RCC 7860 (cell line): ENCODE measurements at regions not wholly inside any gene's neighbourhood (a gene's known extent, or its start where the extent isn't known, plus 50 kb on each side); places are given as distances from the start of the nearest gene placed in this dataset.

Experiments used
- DNase-seq: peaks from one replicate; pipeline ENCODE4 v3.0.0-alpha.2; 2015; ENCODE audit warnings: low spot score
- FAIRE-seq: peaks from 2 replicates; lab custom pipeline; 2012; peaks lifted over from hg19 to GRCh38; lab: Jason Lieb, UNC

DNA sequence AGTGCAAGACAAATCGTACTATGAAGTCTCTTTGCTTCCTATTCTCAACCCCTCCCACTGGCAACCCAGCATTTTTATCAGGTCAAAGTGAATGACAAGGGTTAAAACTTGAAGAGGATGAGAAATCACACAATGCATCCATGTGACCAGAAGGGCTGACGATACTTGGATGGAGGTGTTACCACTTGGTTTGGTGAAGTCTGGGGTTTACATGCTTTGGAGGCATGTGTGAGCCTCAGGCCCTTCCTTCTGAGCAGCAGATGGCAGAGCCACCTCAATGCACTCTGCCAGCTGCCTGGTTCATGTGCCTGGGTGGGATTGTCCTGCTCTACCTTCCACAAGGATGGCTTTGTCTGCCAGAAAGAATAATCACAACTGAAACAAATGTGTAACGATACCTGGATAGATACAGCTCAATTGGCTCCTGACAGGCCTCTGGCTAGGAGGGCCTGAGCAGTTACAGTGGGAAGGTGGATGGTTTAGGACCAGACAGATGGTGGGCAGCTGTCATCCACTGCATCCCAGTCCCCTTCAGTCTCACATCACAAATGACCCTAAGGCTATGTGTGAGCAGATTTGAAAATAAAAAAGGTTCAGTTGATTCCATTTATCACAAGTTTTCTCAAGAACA, 51.5 kb upstream of the CNIH3 start:
- FAIRE-seq (no peak), DNase-seq (no peak)

DNA sequence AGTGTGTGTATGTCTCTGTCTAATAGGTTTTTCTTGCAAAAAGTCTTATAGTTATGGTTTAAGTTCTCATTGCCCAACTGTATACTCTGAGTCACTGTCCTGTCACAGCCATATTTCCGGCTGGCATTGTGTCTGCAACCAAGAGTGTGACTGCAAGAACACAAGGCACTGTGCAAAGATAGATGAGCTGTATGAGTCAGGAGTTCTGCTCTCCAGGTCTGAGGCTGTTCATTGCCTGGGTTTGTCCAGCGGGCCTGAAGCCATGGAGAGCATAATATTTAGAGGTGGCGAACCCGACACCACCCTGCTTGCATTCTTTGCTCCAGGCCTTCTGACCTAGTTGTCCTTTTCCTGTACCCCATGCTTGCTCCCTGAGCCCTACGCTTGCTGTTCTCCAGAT, 50.9 kb upstream of the CNIH3 start:
- FAIRE-seq (peak; percentile 96), DNase-seq (peak; percentile 99)

DNA sequence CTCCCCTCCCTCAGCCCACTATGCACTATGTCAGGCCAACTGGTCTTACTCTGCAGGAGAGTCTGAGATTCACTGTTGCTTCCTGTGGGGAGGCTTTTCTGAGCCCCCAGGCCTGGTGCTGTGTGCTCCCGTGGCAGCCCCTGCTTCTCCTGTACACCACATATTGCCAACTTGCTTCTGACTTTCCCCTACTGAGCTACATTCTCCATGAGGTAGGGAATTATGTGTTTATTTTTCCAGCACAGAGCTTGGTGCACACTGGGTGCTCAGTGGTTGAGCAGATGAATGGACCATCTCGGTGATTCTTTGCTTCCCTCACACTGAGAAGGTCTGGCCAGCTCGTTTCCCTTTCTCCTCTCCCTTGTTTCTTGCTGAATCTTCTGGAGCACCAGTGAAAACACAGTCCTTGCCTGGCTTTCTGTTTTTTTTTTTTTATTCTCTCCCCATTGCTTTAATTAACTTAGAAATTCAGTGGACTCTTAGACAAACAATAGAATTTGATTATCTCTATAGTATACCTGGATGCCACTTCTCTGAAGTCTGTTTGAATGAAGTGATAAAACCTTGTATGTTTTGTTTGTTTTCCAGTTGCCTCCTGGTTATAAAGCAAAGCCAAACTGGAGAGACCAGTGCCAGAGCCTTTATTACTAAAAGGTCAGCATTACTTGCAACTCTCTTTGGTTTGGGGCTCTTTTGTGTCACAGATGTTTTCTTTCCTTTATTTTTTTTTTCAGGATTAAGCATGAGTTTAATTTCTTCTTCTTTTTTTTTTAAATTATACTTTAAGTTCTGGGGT, 50.3 kb upstream of the CNIH3 start:
- FAIRE-seq (no peak), DNase-seq (no peak)
